GM21619 (cell line): ENCODE measurements at regions not wholly inside any gene's neighbourhood (a gene's known extent, or its start where the extent isn't known, plus 50 kb on each side); places are given as distances from the start of the nearest gene placed in this dataset.

Experiments
- ATAC-seq: cut with Tn5 transposase; IDR thresholded peaks from one replicate; pipeline ENCODE4 v1.9.1; 2021; ENCODE audit not compliant: unreplicated experiment

- no peak for ATAC-seq
Observed at GRCh38 chr16:85307552-85308364, 195.5 kb upstream of the CIBAR2 start.

- ATAC-seq: no peak
Observed at GRCh38 chr16:85308611-85309540, 196.6 kb upstream of the CIBAR2 start.

- no peak for ATAC-seq
Observed at GRCh38 chr16:85309656-85310587, 197.7 kb upstream of the CIBAR2 start.

GRCh38 chr16:85310868-85311585 is 198.8 kb upstream of the CIBAR2 start:
- no peak for ATAC-seq

- no peak for ATAC-seq
Observed at GRCh38 chr16:85311741-85312140, 199.5 kb upstream of the CIBAR2 start.

GRCh38 chr16:85312174-85312573 is 199.9 kb upstream of the CIBAR2 start:
- no peak for ATAC-seq

- ATAC-seq: no peak
Observed at GRCh38 chr16:85312642-85313525, 200.6 kb upstream of the CIBAR2 start.

- no peak for ATAC-seq
Observed at GRCh38 chr16:85313526-85314301, 201.4 kb upstream of the CIBAR2 start.

GRCh38 chr16:85314512-85314971 is 202.3 kb upstream of the CIBAR2 start:
- no peak for ATAC-seq

GRCh38 chr16:85315866-85316265 is 203.6 kb upstream of the CIBAR2 start:
- no peak for ATAC-seq

GRCh38 chr16:85316321-85316919 is 204.1 kb upstream of the CIBAR2 start:
- no peak for ATAC-seq

- no peak for ATAC-seq
Observed at GRCh38 chr16:85316944-85317343, 204.7 kb upstream of the CIBAR2 start.

- ATAC-seq: no peak
Observed at GRCh38 chr16:85317704-85318103, 205.4 kb upstream of the CIBAR2 start.

GRCh38 chr16:85319208-85319983 is 207.1 kb upstream of the CIBAR2 start:
- ATAC-seq: no peak

GRCh38 chr16:85319984-85320440 is 207.7 kb upstream of the CIBAR2 start:
- no peak for ATAC-seq

- ATAC-seq: no peak
Observed at GRCh38 chr16:85320677-85321385, 208.6 kb upstream of the CIBAR2 start.
